HEK293 (cell line): ENCODE measurements at regions not wholly inside any gene's neighbourhood (a gene's known extent, or its start where the extent isn't known, plus 50 kb on each side); places are given as distances from the start of the nearest gene placed in this dataset.
"Not testable (repeated sequence)": the region's sequence is repeated elsewhere in the genome, so short reads cannot be mapped to it uniquely, and the experiment has no call there.

Experiments used
- ATF2 ChIP-seq: fragments of 450-650 bp; formaldehyde crosslinking; IDR thresholded peaks from 2 replicates; pipeline ENCODE4 v1.5.1; 2016; ENCODE audit warnings: missing biosample characterization, missing genetic modification characterization, low read depth
- CTCF ChIP-seq: fragments of 450-650 bp; formaldehyde crosslinking; IDR thresholded peaks from 2 replicates; pipeline ENCODE4 v1.5.1; 2016; ENCODE audit warnings: missing biosample characterization, missing genetic modification characterization
- PRDM2 ChIP-seq: fragments of 450-650 bp; formaldehyde crosslinking; IDR thresholded peaks from 2 replicates; pipeline ENCODE4 v1.5.1; 2016; ENCODE audit warnings: missing biosample characterization, missing genetic modification characterization, borderline replicate concordance
- ZBTB10 ChIP-seq: fragments of 450-650 bp; formaldehyde crosslinking; IDR thresholded peaks from 2 replicates; pipeline ENCODE4 v1.5.1; 2016; ENCODE audit warnings: missing biosample characterization, missing genetic modification characterization
- ZFP37 ChIP-seq: fragments of 450-650 bp; formaldehyde crosslinking; IDR thresholded peaks from 2 replicates; pipeline ENCODE4 v1.5.1; 2016; ENCODE audit warnings: missing biosample characterization, missing genetic modification characterization
- ZNF19 ChIP-seq: fragments of 450-650 bp; formaldehyde crosslinking; IDR thresholded peaks from 2 replicates; pipeline ENCODE4; 2016; ENCODE audit warnings: missing biosample characterization, missing genetic modification characterization, low read depth
- ZNF280D ChIP-seq: fragments of 450-650 bp; formaldehyde crosslinking; IDR thresholded peaks from 2 replicates; pipeline ENCODE4 v1.5.1; 2016; ENCODE audit warnings: missing biosample characterization, missing genetic modification characterization
- ZNF350 ChIP-seq: fragments of 450-650 bp; formaldehyde crosslinking; IDR thresholded peaks from 2 replicates; pipeline ENCODE4 v1.5.0; 2017; ENCODE audit warnings: missing biosample characterization, mild to moderate bottlenecking, missing genetic modification characterization
- ZNF510 ChIP-seq: fragments of 450-650 bp; formaldehyde crosslinking; IDR thresholded peaks from 2 replicates; pipeline ENCODE4 v1.5.1; 2018; ENCODE audit warnings: mild to moderate bottlenecking, missing genetic modification characterization, missing biosample characterization; ENCODE audit not compliant: insufficient replicate concordance
- ZNF513 ChIP-seq: fragments of 450-650 bp; IDR thresholded peaks from 2 replicates; pipeline ENCODE4 v1.5.1; 2018; ENCODE audit warnings: missing biosample characterization, missing genetic modification characterization
- ZNF555 ChIP-seq: fragments of 450-650 bp; formaldehyde crosslinking; conservative IDR thresholded peaks from 2 replicates; pipeline ENCODE4 v1.5.1; 2017; ENCODE audit warnings: missing biosample characterization, mild to moderate bottlenecking, missing genetic modification characterization, inconsistent platforms
- ZNF580 ChIP-seq: fragments of 450-650 bp; formaldehyde crosslinking; IDR thresholded peaks from 2 replicates; pipeline ENCODE4 v1.5.1; 2016; ENCODE audit warnings: missing biosample characterization, missing genetic modification characterization
- ZNF639 ChIP-seq: fragments of 450-650 bp; formaldehyde crosslinking; IDR thresholded peaks from 2 replicates; pipeline ENCODE4 v1.5.1; 2016; ENCODE audit warnings: missing biosample characterization, missing genetic modification characterization
- ZNF776 ChIP-seq: fragments of 450-650 bp; formaldehyde crosslinking; IDR thresholded peaks from 2 replicates; pipeline ENCODE4 v1.5.0; 2017; ENCODE audit warnings: missing biosample characterization, missing genetic modification characterization, borderline replicate concordance

- not testable (repeated sequence) for TF ChIP-seq ZNF510; ZBTB10 (tag by site-specific recombination); CTCF; ZNF280D (tag by site-specific recombination); ZNF555; PRDM2; ZFP37; ZNF513 (tag by site-specific recombination); ZNF19 (tag by site-specific recombination); ATF2 (tag by site-specific recombination); ZNF776 (tag by site-specific recombination); ZNF639 (tag by site-specific recombination); ZNF580 (tag by site-specific recombination); ZNF350 (tag by site-specific recombination)
These were observed 214.6 kb downstream of the TMEM121 start for GRCh38 chr14:105740961-105741360.
